PC-3 (cell line): ENCODE measurements at regions not wholly inside any gene's neighbourhood (a gene's known extent, or its start where the extent isn't known, plus 50 kb on each side); places are given as distances from the start of the nearest gene placed in this dataset.

Experiments used
- EZH2 ChIP-seq: fragments of 300-600 bp; sonication (generic); IDR thresholded peaks from one replicate; pipeline ENCODE4 v1.6.1; 2017; ENCODE audit warnings: antibody characterized with exemption, mild to moderate bottlenecking, low read length; ENCODE audit not compliant: unreplicated experiment
- EZH2phosphoT487 ChIP-seq: fragments of 300-600 bp; sonication (generic); IDR thresholded peaks from 2 replicates; pipeline ENCODE4 v1.6.1; 2018; ENCODE audit warnings: mild to moderate bottlenecking, antibody characterized with exemption, low read length, borderline replicate concordance
- TF ChIP-seq, protein P1 (sequence below): fragments of 300-600 bp; sonication (generic); conservative IDR thresholded peaks from 2 replicates; pipeline ENCODE4 v1.5.1; 2017; ENCODE audit warnings: antibody characterized with exemption, low read depth, mild to moderate bottlenecking, low read length

DNA sequence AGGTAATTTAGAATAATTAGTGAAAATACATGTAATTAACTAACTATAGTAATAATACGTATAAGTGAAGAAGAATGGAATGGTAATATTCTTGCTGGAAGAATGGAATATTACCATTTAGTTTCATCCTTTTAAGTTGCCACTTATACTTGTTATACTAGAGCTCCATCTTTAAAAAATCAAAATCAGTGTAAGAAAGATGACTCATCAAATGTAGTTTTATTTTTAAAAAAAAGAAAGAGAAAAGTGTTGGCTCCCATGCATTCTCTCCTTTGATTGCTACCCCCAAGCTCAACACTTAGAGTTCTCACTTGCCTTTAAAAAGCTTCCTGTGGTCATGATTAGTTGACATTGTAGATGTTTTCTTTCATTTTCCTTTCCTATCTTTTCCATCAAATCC lies 82.4 kb upstream of the KIF2B start:
- TF ChIP-seq, protein P1, sequence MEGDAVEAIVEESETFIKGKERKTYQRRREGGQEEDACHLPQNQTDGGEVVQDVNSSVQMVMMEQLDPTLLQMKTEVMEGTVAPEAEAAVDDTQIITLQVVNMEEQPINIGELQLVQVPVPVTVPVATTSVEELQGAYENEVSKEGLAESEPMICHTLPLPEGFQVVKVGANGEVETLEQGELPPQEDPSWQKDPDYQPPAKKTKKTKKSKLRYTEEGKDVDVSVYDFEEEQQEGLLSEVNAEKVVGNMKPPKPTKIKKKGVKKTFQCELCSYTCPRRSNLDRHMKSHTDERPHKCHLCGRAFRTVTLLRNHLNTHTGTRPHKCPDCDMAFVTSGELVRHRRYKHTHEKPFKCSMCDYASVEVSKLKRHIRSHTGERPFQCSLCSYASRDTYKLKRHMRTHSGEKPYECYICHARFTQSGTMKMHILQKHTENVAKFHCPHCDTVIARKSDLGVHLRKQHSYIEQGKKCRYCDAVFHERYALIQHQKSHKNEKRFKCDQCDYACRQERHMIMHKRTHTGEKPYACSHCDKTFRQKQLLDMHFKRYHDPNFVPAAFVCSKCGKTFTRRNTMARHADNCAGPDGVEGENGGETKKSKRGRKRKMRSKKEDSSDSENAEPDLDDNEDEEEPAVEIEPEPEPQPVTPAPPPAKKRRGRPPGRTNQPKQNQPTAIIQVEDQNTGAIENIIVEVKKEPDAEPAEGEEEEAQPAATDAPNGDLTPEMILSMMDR, result no peak
- TF ChIP-seq EZH2 (no peak), EZH2phosphoT487 (no peak)
